Stimulated activated naive CD8-positive, alpha-beta T cell treated with anti-CD3 and anti-CD28 coated beads, Interleukin-15, Interleukin-2, amounts not matched to agents 100 ng/mL and 50 ng/mL, for 24 hours (primary cell): ENCODE measurements at regions not wholly inside any gene's neighbourhood (a gene's known extent, or its start where the extent isn't known, plus 50 kb on each side); places are given as distances from the start of the nearest gene placed in this dataset.

Experiments
- H3K27ac Mint-ChIP-seq: one replicate; pipeline ENCODE4 v1.8.0; 2021; ENCODE audit warnings: mild to moderate bottlenecking, mixed read lengths
- H3K27me3 Mint-ChIP-seq: one replicate; pipeline ENCODE4 v1.8.0; 2021; ENCODE audit warnings: mixed read lengths
- H3K36me3 Mint-ChIP-seq: one replicate; pipeline ENCODE4 v1.8.0; 2021; ENCODE audit warnings: low read depth, mixed read lengths
- H3K4me1 Mint-ChIP-seq: one replicate; pipeline ENCODE4 v1.8.0; 2021; ENCODE audit warnings: low read depth, mixed read lengths
- H3K4me3 Mint-ChIP-seq: one replicate; pipeline ENCODE4 v1.8.0; 2021; ENCODE audit warnings: mild to moderate bottlenecking, mixed read lengths
- H3K9me3 Mint-ChIP-seq: one replicate; pipeline ENCODE4 v1.8.0; 2021; ENCODE audit warnings: mixed read lengths

GRCh38 chr10:78524342-78524741 lies 490.7 kb downstream of the RPS24 start:
- Mint-ChIP-seq H3K4me1 (peaks cover 3% of the 10 kb centered on the region), H3K9me3 (no peaks in the 10 kb centered on the region), H3K27me3 (no peaks in the 10 kb centered on the region), H3K27ac (no peak overlapping the region), H3K36me3 (no peaks in the 10 kb centered on the region), H3K4me3 (no peak overlapping the region)

GRCh38 chr10:78524941-78525340 lies 491.3 kb downstream of the RPS24 start:
- H3K36me3 Mint-ChIP-seq = no peaks in the 10 kb centered on the region
- peaks cover 3% of the 10 kb centered on the region for H3K4me1 Mint-ChIP-seq
- H3K27me3 Mint-ChIP-seq = no peaks in the 10 kb centered on the region
- no peaks in the 10 kb centered on the region for H3K9me3 Mint-ChIP-seq
- no peak overlapping the region for H3K27ac Mint-ChIP-seq
- H3K4me3 Mint-ChIP-seq = no peak overlapping the region

GRCh38 chr10:78526347-78526746 lies 492.7 kb downstream of the RPS24 start:
- no peak overlapping the region for H3K4me3 Mint-ChIP-seq
- no peak overlapping the region for H3K27ac Mint-ChIP-seq
- H3K27me3 Mint-ChIP-seq = no peaks in the 10 kb centered on the region
- no peaks in the 10 kb centered on the region for H3K36me3 Mint-ChIP-seq
- no peaks in the 10 kb centered on the region for H3K9me3 Mint-ChIP-seq
- H3K4me1 Mint-ChIP-seq = no peaks in the 10 kb centered on the region

GRCh38 chr10:78527296-78527695 lies 493.6 kb downstream of the RPS24 start:
- Mint-ChIP-seq H3K4me3 (no peak overlapping the region), H3K36me3 (no peaks in the 10 kb centered on the region), H3K27ac (no peak overlapping the region), H3K4me1 (no peaks in the 10 kb centered on the region), H3K27me3 (no peaks in the 10 kb centered on the region), H3K9me3 (no peaks in the 10 kb centered on the region)

GRCh38 chr10:78528749-78529204 lies 495.1 kb downstream of the RPS24 start:
- Mint-ChIP-seq H3K9me3 (no peaks in the 10 kb centered on the region), H3K27me3 (no peaks in the 10 kb centered on the region), H3K36me3 (no peaks in the 10 kb centered on the region), H3K4me3 (no peak overlapping the region), H3K4me1 (no peaks in the 10 kb centered on the region), H3K27ac (no peak overlapping the region)

- H3K4me3 Mint-ChIP-seq = no peak overlapping the region
- no peaks in the 10 kb centered on the region for H3K36me3 Mint-ChIP-seq
- H3K9me3 Mint-ChIP-seq = no peaks in the 10 kb centered on the region
- H3K4me1 Mint-ChIP-seq = no peaks in the 10 kb centered on the region
- no peak overlapping the region for H3K27ac Mint-ChIP-seq
- no peaks in the 10 kb centered on the region for H3K27me3 Mint-ChIP-seq
These were observed 495.6 kb downstream of the RPS24 start for GRCh38 chr10:78529262-78529661.

GRCh38 chr10:78531088-78531487 lies 497.4 kb downstream of the RPS24 start:
- Mint-ChIP-seq H3K27ac (no peak overlapping the region), H3K4me3 (no peak overlapping the region), H3K27me3 (no peaks in the 10 kb centered on the region), H3K9me3 (no peaks in the 10 kb centered on the region), H3K36me3 (no peaks in the 10 kb centered on the region), H3K4me1 (no peaks in the 10 kb centered on the region)

GRCh38 chr10:78532480-78533042 lies 498.9 kb downstream of the RPS24 start:
- Mint-ChIP-seq H3K27ac (no peak overlapping the region), H3K27me3 (no peaks in the 10 kb centered on the region), H3K9me3 (no peaks in the 10 kb centered on the region), H3K4me3 (no peak overlapping the region), H3K4me1 (no peaks in the 10 kb centered on the region), H3K36me3 (no peaks in the 10 kb centered on the region)

GRCh38 chr10:78533098-78533497 lies 499.4 kb downstream of the RPS24 start:
- Mint-ChIP-seq H3K36me3 (no peaks in the 10 kb centered on the region), H3K27ac (no peak overlapping the region), H3K4me1 (no peaks in the 10 kb centered on the region), H3K9me3 (no peaks in the 10 kb centered on the region), H3K4me3 (no peak overlapping the region), H3K27me3 (no peaks in the 10 kb centered on the region)

GRCh38 chr10:78533776-78534175 lies 500.1 kb downstream of the RPS24 start:
- no peak overlapping the region for H3K27ac Mint-ChIP-seq
- no peaks in the 10 kb centered on the region for H3K27me3 Mint-ChIP-seq
- no peaks in the 10 kb centered on the region for H3K36me3 Mint-ChIP-seq
- no peaks in the 10 kb centered on the region for H3K9me3 Mint-ChIP-seq
- no peak overlapping the region for H3K4me3 Mint-ChIP-seq
- H3K4me1 Mint-ChIP-seq = no peaks in the 10 kb centered on the region

- H3K27ac Mint-ChIP-seq = no peak overlapping the region
- H3K4me1 Mint-ChIP-seq = no peaks in the 10 kb centered on the region
- H3K27me3 Mint-ChIP-seq = peaks cover 6% of the 10 kb centered on the region
- H3K4me3 Mint-ChIP-seq = no peak overlapping the region
- H3K36me3 Mint-ChIP-seq = no peaks in the 10 kb centered on the region
- no peaks in the 10 kb centered on the region for H3K9me3 Mint-ChIP-seq
These were observed 502.1 kb downstream of the RPS24 start for GRCh38 chr10:78535716-78536218.

- Mint-ChIP-seq H3K36me3 (no peaks in the 10 kb centered on the region), H3K27me3 (peaks cover 6% of the 10 kb centered on the region), H3K9me3 (no peaks in the 10 kb centered on the region), H3K4me3 (no peak overlapping the region), H3K27ac (no peak overlapping the region), H3K4me1 (no peaks in the 10 kb centered on the region)
These were observed 503.4 kb downstream of the RPS24 start for GRCh38 chr10:78537018-78537417.

GRCh38 chr10:78539247-78539766 lies 505.6 kb downstream of the RPS24 start:
- no peaks in the 10 kb centered on the region for H3K9me3 Mint-ChIP-seq
- no peaks in the 10 kb centered on the region for H3K36me3 Mint-ChIP-seq
- H3K4me1 Mint-ChIP-seq = no peaks in the 10 kb centered on the region
- H3K27ac Mint-ChIP-seq = no peak overlapping the region
- H3K4me3 Mint-ChIP-seq = no peak overlapping the region
- H3K27me3 Mint-ChIP-seq = peaks cover 11% of the 10 kb centered on the region

GRCh38 chr10:78540355-78541076 lies 506.9 kb downstream of the RPS24 start:
- Mint-ChIP-seq H3K36me3 (no peaks in the 10 kb centered on the region), H3K9me3 (no peaks in the 10 kb centered on the region), H3K27ac (no peak overlapping the region), H3K4me3 (no peak overlapping the region), H3K27me3 (peaks cover 11% of the 10 kb centered on the region), H3K4me1 (no peaks in the 10 kb centered on the region)

- no peaks in the 10 kb centered on the region for H3K36me3 Mint-ChIP-seq
- peaks cover 11% of the 10 kb centered on the region for H3K27me3 Mint-ChIP-seq
- H3K9me3 Mint-ChIP-seq = no peaks in the 10 kb centered on the region
- no peaks in the 10 kb centered on the region for H3K4me1 Mint-ChIP-seq
- H3K27ac Mint-ChIP-seq = no peak overlapping the region
- no peak overlapping the region for H3K4me3 Mint-ChIP-seq
These were observed 507.9 kb downstream of the RPS24 start for GRCh38 chr10:78541481-78542140.
